Astrocyte (in vitro differentiated cells and primary cell): ENCODE measurements at regions not wholly inside any gene's neighbourhood (a gene's known extent, or its start where the extent isn't known, plus 50 kb on each side); places are given as distances from the start of the nearest gene placed in this dataset.

Source experiments
- EZH2 ChIP-seq: IDR thresholded peaks from 2 replicates; pipeline ENCODE4 v1.6.1; 2012; ENCODE audit warnings: mild to moderate bottlenecking, low read length, inconsistent platforms; ENCODE audit not compliant: insufficient read depth
- TF ChIP-seq, protein P1 (sequence below): IDR thresholded peaks from 2 replicates; pipeline ENCODE4 v1.5.1; 2011; ENCODE audit warnings: low read depth, mild to moderate bottlenecking, inconsistent platforms, low read length, moderate library complexity; ENCODE audit not compliant: insufficient read depth

DNA sequence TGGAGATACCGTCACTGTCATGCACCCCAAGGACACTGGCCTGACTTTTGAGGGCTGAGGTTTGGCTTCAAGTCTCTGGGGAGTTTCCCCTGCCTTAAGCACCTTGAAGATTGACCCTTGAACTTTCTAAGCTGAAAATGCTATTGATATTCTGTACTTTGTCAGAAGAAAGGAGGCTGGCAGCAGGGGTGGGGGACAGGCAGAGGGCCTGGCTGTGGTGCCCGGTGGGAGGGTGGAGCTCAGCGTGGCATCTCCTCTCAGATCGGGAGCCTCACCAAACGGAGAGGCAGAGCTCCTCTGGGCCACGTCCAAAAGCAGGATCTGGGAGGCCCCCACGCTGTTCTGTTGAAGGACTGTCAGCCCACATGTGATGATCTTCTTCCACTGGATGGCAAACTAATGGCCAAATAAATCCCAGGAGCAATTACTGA, 305.2 kb upstream of the IRX3 start:
- TF ChIP-seq, protein P1, sequence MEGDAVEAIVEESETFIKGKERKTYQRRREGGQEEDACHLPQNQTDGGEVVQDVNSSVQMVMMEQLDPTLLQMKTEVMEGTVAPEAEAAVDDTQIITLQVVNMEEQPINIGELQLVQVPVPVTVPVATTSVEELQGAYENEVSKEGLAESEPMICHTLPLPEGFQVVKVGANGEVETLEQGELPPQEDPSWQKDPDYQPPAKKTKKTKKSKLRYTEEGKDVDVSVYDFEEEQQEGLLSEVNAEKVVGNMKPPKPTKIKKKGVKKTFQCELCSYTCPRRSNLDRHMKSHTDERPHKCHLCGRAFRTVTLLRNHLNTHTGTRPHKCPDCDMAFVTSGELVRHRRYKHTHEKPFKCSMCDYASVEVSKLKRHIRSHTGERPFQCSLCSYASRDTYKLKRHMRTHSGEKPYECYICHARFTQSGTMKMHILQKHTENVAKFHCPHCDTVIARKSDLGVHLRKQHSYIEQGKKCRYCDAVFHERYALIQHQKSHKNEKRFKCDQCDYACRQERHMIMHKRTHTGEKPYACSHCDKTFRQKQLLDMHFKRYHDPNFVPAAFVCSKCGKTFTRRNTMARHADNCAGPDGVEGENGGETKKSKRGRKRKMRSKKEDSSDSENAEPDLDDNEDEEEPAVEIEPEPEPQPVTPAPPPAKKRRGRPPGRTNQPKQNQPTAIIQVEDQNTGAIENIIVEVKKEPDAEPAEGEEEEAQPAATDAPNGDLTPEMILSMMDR = no peak
- no peak for TF ChIP-seq EZH2
